Ishikawa (cell line): ENCODE measurements at regions not wholly inside any gene's neighbourhood (a gene's known extent, or its start where the extent isn't known, plus 50 kb on each side); places are given as distances from the start of the nearest gene placed in this dataset.

Source experiments
- CEBPB ChIP-seq: IDR thresholded peaks from 2 replicates; pipeline ENCODE4 v1.6.1; 2012
- CREB1 ChIP-seq: IDR thresholded peaks from 2 replicates; pipeline ENCODE4 v1.6.1; 2012; ENCODE audit warnings: low read depth
- EGR1 ChIP-seq: IDR thresholded peaks from 2 replicates; pipeline ENCODE4 v1.6.1; 2012
- EP300 ChIP-seq: IDR thresholded peaks from 2 replicates; pipeline ENCODE4 v1.6.1; 2012; ENCODE audit warnings: borderline replicate concordance
- FOXM1 ChIP-seq: IDR thresholded peaks from 2 replicates; pipeline ENCODE4 v1.6.1; 2012; ENCODE audit warnings: low read depth, borderline replicate concordance
- NFIC ChIP-seq: IDR thresholded peaks from 2 replicates; pipeline ENCODE4 v1.6.1; 2012
- RAD21 ChIP-seq: IDR thresholded peaks from 2 replicates; pipeline ENCODE4 v1.6.1; 2012; ENCODE audit warnings: low read depth
- REST ChIP-seq: IDR thresholded peaks from 2 replicates; pipeline ENCODE4 v1.6.1; 2012; ENCODE audit warnings: low read depth, mild to moderate bottlenecking
- TAF1 ChIP-seq: IDR thresholded peaks from 2 replicates; pipeline ENCODE4 v1.6.1; 2012; ENCODE audit warnings: low read depth, mild to moderate bottlenecking
- TCF12 ChIP-seq: IDR thresholded peaks from 2 replicates; pipeline ENCODE4 v1.6.1; 2012; ENCODE audit warnings: low read depth
- TEAD4 ChIP-seq: IDR thresholded peaks from 2 replicates; pipeline ENCODE4 v1.6.1; 2012
- YY1 ChIP-seq: IDR thresholded peaks from 2 replicates; pipeline ENCODE4 v1.6.1; 2012; ENCODE audit warnings: low read depth
- ZBTB7A ChIP-seq: IDR thresholded peaks from 2 replicates; pipeline ENCODE4 v1.6.1; 2012; ENCODE audit warnings: low read depth
- TF ChIP-seq, protein P1 (sequence below): IDR thresholded peaks from 2 replicates; pipeline ENCODE4 v1.6.1; 2012
- TF ChIP-seq, protein P2 (sequence below): IDR thresholded peaks from 2 replicates; pipeline ENCODE4 v1.6.1; 2012

- TF ChIP-seq, protein P1, sequence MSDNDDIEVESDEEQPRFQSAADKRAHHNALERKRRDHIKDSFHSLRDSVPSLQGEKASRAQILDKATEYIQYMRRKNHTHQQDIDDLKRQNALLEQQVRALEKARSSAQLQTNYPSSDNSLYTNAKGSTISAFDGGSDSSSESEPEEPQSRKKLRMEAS: no peak
- no peak for TF ChIP-seq EP300
- no peak for TF ChIP-seq CEBPB
- no peak for TF ChIP-seq CREB1
- no peak for TF ChIP-seq EGR1
- TF ChIP-seq ZBTB7A: no peak
- TF ChIP-seq, protein P2, sequence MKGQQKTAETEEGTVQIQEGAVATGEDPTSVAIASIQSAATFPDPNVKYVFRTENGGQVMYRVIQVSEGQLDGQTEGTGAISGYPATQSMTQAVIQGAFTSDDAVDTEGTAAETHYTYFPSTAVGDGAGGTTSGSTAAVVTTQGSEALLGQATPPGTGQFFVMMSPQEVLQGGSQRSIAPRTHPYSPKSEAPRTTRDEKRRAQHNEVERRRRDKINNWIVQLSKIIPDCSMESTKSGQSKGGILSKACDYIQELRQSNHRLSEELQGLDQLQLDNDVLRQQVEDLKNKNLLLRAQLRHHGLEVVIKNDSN: no peak
- TF ChIP-seq TCF12: no peak
- no peak for TF ChIP-seq NFIC
- no peak for TF ChIP-seq TAF1
- no peak for TF ChIP-seq YY1
- no peak for TF ChIP-seq TEAD4
Measured at GRCh38 chr7:123360631-123361030, 160.9 kb upstream of the SLC13A1 start.

DNA sequence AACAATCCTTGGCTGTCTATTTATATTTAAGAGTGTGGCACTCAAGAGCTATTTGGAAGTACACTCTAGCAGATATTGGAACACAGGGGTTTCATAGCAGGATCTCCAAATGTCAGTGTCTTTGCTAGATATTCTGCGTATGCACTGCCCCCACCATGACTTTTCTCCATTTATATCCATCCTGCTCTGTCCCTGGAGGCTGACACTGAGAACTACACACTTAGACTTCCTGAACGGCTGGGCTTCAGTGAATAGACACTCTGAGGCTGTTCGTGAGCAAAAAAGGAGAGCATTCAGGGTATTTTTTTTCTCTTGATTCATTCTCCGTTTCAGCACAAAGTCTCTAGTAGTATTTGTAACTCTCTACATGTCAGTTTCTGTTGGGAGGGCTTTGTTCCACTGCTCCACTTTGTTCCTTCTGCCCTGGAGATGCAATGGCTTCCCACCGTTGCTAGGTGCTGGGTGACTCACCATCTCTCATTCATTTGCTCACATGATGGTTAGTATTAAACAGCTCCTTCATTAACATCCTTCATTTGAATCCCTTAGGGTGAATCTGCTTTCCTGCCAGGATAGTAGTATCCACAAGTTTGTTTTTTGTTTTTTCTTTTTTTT is 155.9 kb upstream of the SLC13A1 start:
- TF ChIP-seq EP300 (no peak), FOXM1 (no peak), ZBTB7A (no peak), TEAD4 (no peak), TAF1 (no peak), EGR1 (no peak), CREB1 (no peak), YY1 (no peak)
- TF ChIP-seq, protein P1: no peak

DNA sequence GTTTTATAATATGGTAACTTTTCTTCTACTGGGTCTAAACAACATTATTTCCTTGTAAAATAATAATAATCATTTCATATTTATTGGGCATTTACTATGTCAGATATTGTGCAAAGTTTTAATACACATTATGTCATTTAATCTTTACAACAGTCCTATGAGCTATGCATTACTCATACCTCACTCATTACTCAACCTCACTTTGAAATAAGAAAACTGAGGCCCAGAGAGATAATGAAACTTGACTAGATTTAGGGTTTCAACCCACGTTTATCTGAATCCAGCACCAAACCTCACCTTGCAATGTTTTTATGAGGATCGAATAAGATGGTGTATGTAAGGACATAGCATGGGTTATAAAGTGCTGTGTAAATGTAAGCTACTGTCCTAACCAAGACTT is 153.2 kb upstream of the SLC13A1 start:
- TF ChIP-seq EP300: no peak
- no peak for TF ChIP-seq FOXM1
- TF ChIP-seq, protein P2: no peak
- no peak for TF ChIP-seq RAD21
- TF ChIP-seq EGR1: no peak
- TF ChIP-seq, protein P1: no peak
- TF ChIP-seq TCF12: no peak
- no peak for TF ChIP-seq CREB1
- no peak for TF ChIP-seq TEAD4
- no peak for TF ChIP-seq YY1
- TF ChIP-seq ZBTB7A: no peak
- no peak for TF ChIP-seq REST
- TF ChIP-seq CEBPB: no peak

GRCh38 chr7:123351516-123352505 is 152.0 kb upstream of the SLC13A1 start:
- TF ChIP-seq, protein P2: no peak
- TF ChIP-seq NFIC: peak; percentile 35; the same call in 1 of the 2 replicates

- TF ChIP-seq FOXM1: no peak
- no peak for TF ChIP-seq YY1
- no peak for TF ChIP-seq REST
- no peak for TF ChIP-seq CEBPB
- TF ChIP-seq EP300: no peak
- no peak for TF ChIP-seq ZBTB7A
- no peak for TF ChIP-seq TCF12
- TF ChIP-seq, protein P1: no peak
- no peak for TF ChIP-seq TAF1
- TF ChIP-seq RAD21: no peak
- TF ChIP-seq EGR1: no peak
- no peak for TF ChIP-seq CREB1
- TF ChIP-seq NFIC: no peak
- TF ChIP-seq, protein P2: no peak
- no peak for TF ChIP-seq TEAD4
Measured at GRCh38 chr7:123351027-123351426, 151.3 kb upstream of the SLC13A1 start.
